A549 (cell line): ENCODE measurements at regions not wholly inside any gene's neighbourhood (a gene's known extent, or its start where the extent isn't known, plus 50 kb on each side); places are given as distances from the start of the nearest gene placed in this dataset.

Source experiments
- ATAC-seq, 2 experiments: fragments of 200-7000 bp in 1 of 2; fragments of >200 bp in 1 of 2; cut with Nextera tagmentation in 1 of 2; cut with Tn5 transposase in 1 of 2; 3 replicates each; pipeline versions ENCODE4 v1.8.0 to v1.9.1; 2018 to 2020; ENCODE audit warnings: mild to moderate bottlenecking in 1 of 2, moderate library complexity in 1 of 2
- CTCF ChIA-PET: fragments of 300-600 bp; sonication (Branson Sonifier 250); formaldehyde crosslinking; extraction: SDS; loops from one replicate; lab custom pipeline; 2021; ENCODE audit warnings: antibody characterized with exemption, inconsistent platforms; lab: Yijun Ruan, JAX
- POLR2A ChIA-PET: fragments of 350-600 bp; formaldehyde crosslinking; extraction: SDS; loops from one replicate; lab custom pipeline; 2021; ENCODE audit warnings: antibody characterized with exemption, inconsistent platforms; lab: Yijun Ruan, JAX
- DNase-seq, 2 experiments: peaks; one replicate each; pipeline versions ENCODE4 v3.0.0 to v3.0.0-alpha.2; 2011 to 2016; ENCODE audit warnings: low read depth in 1 of 2, low spot score in 1 of 2
- FAIRE-seq: peaks from 2 replicates; lab custom pipeline; 2011; peaks lifted over from hg19 to GRCh38; lab: Jason Lieb, UNC
- H3K27ac ChIP-seq, 2 experiments: fragments of >200 bp; sonication (Bioruptor Twin); formaldehyde crosslinking; 3 replicates each; pipeline ENCODE4 v1.5.1; 2016 to 2017
- H3K4me1 ChIP-seq: fragments of >200 bp; sonication (Bioruptor Twin); formaldehyde crosslinking; 3 replicates; pipeline ENCODE4 v1.6.1; 2016
- H3K4me2 ChIP-seq: fragments of >200 bp; sonication (Bioruptor Twin); formaldehyde crosslinking; 3 replicates; pipeline ENCODE4 v1.6.1; 2016
- H3K4me3 ChIP-seq: fragments of >200 bp; sonication (Bioruptor Twin); formaldehyde crosslinking; 3 replicates; pipeline ENCODE4 v1.5.1; 2016
- H3K9me3 ChIP-seq: fragments of >200 bp; sonication (Bioruptor Twin); formaldehyde crosslinking; 3 replicates; pipeline ENCODE4 v1.6.1; 2016
- BHLHE40 ChIP-seq: IDR thresholded peaks from 2 replicates; pipeline ENCODE4 v1.6.1; 2012; ENCODE audit warnings: low read depth, low read length, inconsistent platforms
- CBX8 ChIP-seq: fragments of 200-600 bp; sonication (generic); IDR thresholded peaks from 2 replicates; pipeline ENCODE4 v1.6.1; 2016
- CEBPB ChIP-seq, 2 experiments: fragments of >200 bp in 1 of 2; sonication (Bioruptor Twin) in 1 of 2; formaldehyde crosslinking in 1 of 2; IDR thresholded peaks; 2 replicates each; pipeline ENCODE4 v1.6.1; 2012 to 2016
- CHD4 ChIP-seq: fragments of 200-600 bp; sonication (generic); IDR thresholded peaks from 2 replicates; pipeline ENCODE4 v1.6.1; 2016; ENCODE audit warnings: antibody characterized with exemption, mild to moderate bottlenecking, borderline replicate concordance
- EHF ChIP-seq: fragments of 250-450 bp; sonication (Bioruptor Pico); IDR thresholded peaks from 2 replicates; pipeline ENCODE4 v1.5.0; 2020; ENCODE audit warnings: mild to moderate bottlenecking
- ESRRA ChIP-seq: fragments of 150-350 bp; IDR thresholded peaks from 2 replicates; pipeline ENCODE4 v1.6.1; 2014; ENCODE audit warnings: mild to moderate bottlenecking, low read length, borderline replicate concordance
- FOSB ChIP-seq: fragments of 250-450 bp; sonication (Bioruptor Pico); IDR thresholded peaks from 2 replicates; pipeline ENCODE4 v1.5.0; 2020; ENCODE audit warnings: mild to moderate bottlenecking, moderate library complexity
- FOXS1 ChIP-seq: fragments of 250-450 bp; sonication (Bioruptor Pico); IDR thresholded peaks from 2 replicates; pipeline ENCODE4 v1.5.0; 2020; ENCODE audit warnings: mild to moderate bottlenecking, moderate library complexity
- GATA3 ChIP-seq: IDR thresholded peaks from 2 replicates; pipeline ENCODE4 v1.6.1; 2012; ENCODE audit warnings: borderline replicate concordance
- HDAC2 ChIP-seq: fragments of 200-600 bp; sonication (generic); IDR thresholded peaks from 2 replicates; pipeline ENCODE4 v1.6.1; 2016
- HOXB13 ChIP-seq: fragments of 250-450 bp; sonication (Bioruptor Pico); IDR thresholded peaks from 2 replicates; pipeline ENCODE4 v1.5.0; 2020; ENCODE audit warnings: low read depth, mild to moderate bottlenecking, moderate library complexity
- JUN ChIP-seq, 2 experiments: fragments of >200 bp; sonication (Bioruptor Twin); formaldehyde crosslinking; IDR thresholded peaks; 2 replicates in 1 of 2; 3 replicates in 1 of 2; pipeline ENCODE4 v1.6.1; 2016 to 2017
- JUNB ChIP-seq: fragments of >200 bp; sonication (Bioruptor Twin); formaldehyde crosslinking; IDR thresholded peaks from 2 replicates; pipeline ENCODE4 v1.6.1; 2016
- MAFK ChIP-seq: fragments of 450-650 bp; IDR thresholded peaks from 2 replicates; pipeline ENCODE4 v1.6.1; 2014; ENCODE audit not compliant: partially characterized antibody
- NR3C1 ChIP-seq: fragments of >200 bp; sonication (Bioruptor Twin); formaldehyde crosslinking; IDR thresholded peaks from 3 replicates; pipeline ENCODE4 v1.6.1; 2017
- POLR2AphosphoS2 ChIP-seq: conservative IDR thresholded peaks from 2 replicates; pipeline ENCODE4 v1.6.1; 2012; ENCODE audit warnings: low read length, improper control_type of control experiment, inconsistent platforms
- RARB ChIP-seq: fragments of 250-450 bp; sonication (Bioruptor Pico); IDR thresholded peaks from 2 replicates; pipeline ENCODE4 v1.8.0; 2021; ENCODE audit warnings: mild to moderate bottlenecking, moderate library complexity
- RNF2 ChIP-seq: fragments of 200-600 bp; sonication (generic); IDR thresholded peaks from 2 replicates; pipeline ENCODE4 v1.6.1; 2016; ENCODE audit warnings: low read depth, mild to moderate bottlenecking, antibody characterized with exemption, moderate library complexity, borderline replicate concordance
- TP53 ChIP-seq: fragments of 250-450 bp; sonication (Bioruptor Pico); IDR thresholded peaks from 2 replicates; pipeline ENCODE4 v1.5.0; 2021; ENCODE audit warnings: mild to moderate bottlenecking, moderate library complexity
- ZC3H11A ChIP-seq: fragments of 450-650 bp; IDR thresholded peaks from 2 replicates; pipeline ENCODE4 v1.6.1; 2014; ENCODE audit warnings: antibody characterized with exemption, mild to moderate bottlenecking
- ZFP36 ChIP-seq: fragments of 450-650 bp; IDR thresholded peaks from 2 replicates; pipeline ENCODE4 v1.6.1; 2014; ENCODE audit warnings: borderline replicate concordance; ENCODE audit not compliant: partially characterized antibody
- WGBS: methylation state at CpG from one replicate; pipeline ENCODE4 v1.1.6; 2017; ENCODE audit errors: missing lambda C conversion rate; 5-methylcytosine and 5-hydroxymethylcytosine counted together
- TF ChIP-seq, protein P1 (sequence below): fragments of >200 bp; sonication (Bioruptor Twin); formaldehyde crosslinking; IDR thresholded peaks from 3 replicates; pipeline ENCODE4 v1.5.1; 2016
- TF ChIP-seq, protein P2 (sequence below): IDR thresholded peaks from 2 replicates; pipeline ENCODE4 v1.6.1; 2012
- TF ChIP-seq, protein P3 (sequence below): IDR thresholded peaks from 2 replicates; pipeline ENCODE4 v1.6.1; 2012; ENCODE audit warnings: low read depth, borderline replicate concordance
- TF ChIP-seq, protein P4 (sequence below): fragments of 250-450 bp; sonication (Bioruptor Pico); IDR thresholded peaks from 2 replicates; pipeline ENCODE4 v1.5.0; 2020; ENCODE audit warnings: low read depth, mild to moderate bottlenecking, moderate library complexity
- TF ChIP-seq, protein P5 (sequence below): fragments of 150-350 bp; IDR thresholded peaks from 2 replicates; pipeline ENCODE4 v1.6.1; 2014; ENCODE audit warnings: low read depth, mild to moderate bottlenecking, low read length
- TF ChIP-seq, protein P6 (sequence below): fragments of >200 bp; sonication (Bioruptor Twin); formaldehyde crosslinking; IDR thresholded peaks from 2 replicates; pipeline ENCODE4 v1.6.1; 2016
- TF ChIP-seq, protein P7 (sequence below): fragments of 450-650 bp; IDR thresholded peaks from 2 replicates; pipeline ENCODE4 v1.6.1; 2014; ENCODE audit warnings: antibody characterized with exemption
- TF ChIP-seq, protein P8 (sequence below): fragments of 200-600 bp; sonication (generic); IDR thresholded peaks from 2 replicates; pipeline ENCODE4 v1.6.1; 2016; ENCODE audit warnings: antibody characterized with exemption, mild to moderate bottlenecking, moderate library complexity

DNA sequence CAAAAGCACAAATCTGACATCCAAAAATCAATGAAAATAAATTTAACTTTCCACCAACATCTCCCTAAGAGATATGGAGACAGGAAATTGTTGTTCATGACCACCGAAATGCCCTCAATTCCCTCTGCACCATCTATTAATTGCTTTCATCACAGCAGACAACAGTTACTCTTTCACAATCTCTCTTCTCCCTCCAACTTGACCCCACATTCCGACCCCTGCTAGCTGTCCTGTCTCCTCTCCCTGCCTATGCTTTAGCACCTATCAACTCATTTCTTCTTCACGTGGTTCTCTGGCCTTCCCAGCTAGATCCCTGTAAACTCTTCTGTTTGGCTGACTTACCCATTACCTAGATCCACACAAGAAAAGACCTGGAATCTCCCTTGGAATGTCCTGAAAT, 173.9 kb upstream of the ADAMTS9 start:
- no peak for FAIRE-seq
- no peak overlapping the region for H3K4me3 ChIP-seq
- H3K4me2 ChIP-seq: no peak overlapping the region
- POLR2A ChIA-PET: no interaction called here
- DNase-seq: no peak
- WGBS: 0% methylated on average over 3 of the region's 3 CpGs
- H3K27ac ChIP-seq: no peak overlapping the region
- H3K4me1 ChIP-seq: no peaks in the 10 kb centered on the region
- no peaks in the 10 kb centered on the region for H3K9me3 ChIP-seq
- CTCF ChIA-PET: no interaction called here
- TF ChIP-seq, protein P1, sequence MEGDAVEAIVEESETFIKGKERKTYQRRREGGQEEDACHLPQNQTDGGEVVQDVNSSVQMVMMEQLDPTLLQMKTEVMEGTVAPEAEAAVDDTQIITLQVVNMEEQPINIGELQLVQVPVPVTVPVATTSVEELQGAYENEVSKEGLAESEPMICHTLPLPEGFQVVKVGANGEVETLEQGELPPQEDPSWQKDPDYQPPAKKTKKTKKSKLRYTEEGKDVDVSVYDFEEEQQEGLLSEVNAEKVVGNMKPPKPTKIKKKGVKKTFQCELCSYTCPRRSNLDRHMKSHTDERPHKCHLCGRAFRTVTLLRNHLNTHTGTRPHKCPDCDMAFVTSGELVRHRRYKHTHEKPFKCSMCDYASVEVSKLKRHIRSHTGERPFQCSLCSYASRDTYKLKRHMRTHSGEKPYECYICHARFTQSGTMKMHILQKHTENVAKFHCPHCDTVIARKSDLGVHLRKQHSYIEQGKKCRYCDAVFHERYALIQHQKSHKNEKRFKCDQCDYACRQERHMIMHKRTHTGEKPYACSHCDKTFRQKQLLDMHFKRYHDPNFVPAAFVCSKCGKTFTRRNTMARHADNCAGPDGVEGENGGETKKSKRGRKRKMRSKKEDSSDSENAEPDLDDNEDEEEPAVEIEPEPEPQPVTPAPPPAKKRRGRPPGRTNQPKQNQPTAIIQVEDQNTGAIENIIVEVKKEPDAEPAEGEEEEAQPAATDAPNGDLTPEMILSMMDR: no peak
- TF ChIP-seq, protein P2, sequence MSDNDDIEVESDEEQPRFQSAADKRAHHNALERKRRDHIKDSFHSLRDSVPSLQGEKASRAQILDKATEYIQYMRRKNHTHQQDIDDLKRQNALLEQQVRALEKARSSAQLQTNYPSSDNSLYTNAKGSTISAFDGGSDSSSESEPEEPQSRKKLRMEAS: no peak
- TF ChIP-seq POLR2AphosphoS2: no peak
- TF ChIP-seq, protein P3, sequence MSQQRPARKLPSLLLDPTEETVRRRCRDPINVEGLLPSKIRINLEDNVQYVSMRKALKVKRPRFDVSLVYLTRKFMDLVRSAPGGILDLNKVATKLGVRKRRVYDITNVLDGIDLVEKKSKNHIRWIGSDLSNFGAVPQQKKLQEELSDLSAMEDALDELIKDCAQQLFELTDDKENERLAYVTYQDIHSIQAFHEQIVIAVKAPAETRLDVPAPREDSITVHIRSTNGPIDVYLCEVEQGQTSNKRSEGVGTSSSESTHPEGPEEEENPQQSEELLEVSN: no peak
- TF ChIP-seq FOXS1 (CRISPR knock-in tag): no peak
- TF ChIP-seq, protein P4, sequence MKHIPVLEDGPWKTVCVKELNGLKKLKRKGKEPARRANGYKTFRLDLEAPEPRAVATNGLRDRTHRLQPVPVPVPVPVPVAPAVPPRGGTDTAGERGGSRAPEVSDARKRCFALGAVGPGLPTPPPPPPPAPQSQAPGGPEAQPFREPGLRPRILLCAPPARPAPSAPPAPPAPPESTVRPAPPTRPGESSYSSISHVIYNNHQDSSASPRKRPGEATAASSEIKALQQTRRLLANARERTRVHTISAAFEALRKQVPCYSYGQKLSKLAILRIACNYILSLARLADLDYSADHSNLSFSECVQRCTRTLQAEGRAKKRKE (CRISPR knock-in tag): no peak
- TF ChIP-seq FOSB (CRISPR knock-in tag): no peak
- no peak for TF ChIP-seq MAFK
- TF ChIP-seq GATA3: no peak
- no peak for TF ChIP-seq BHLHE40
- no peak for TF ChIP-seq TP53
- no peak for TF ChIP-seq ZC3H11A
- TF ChIP-seq, protein P5, sequence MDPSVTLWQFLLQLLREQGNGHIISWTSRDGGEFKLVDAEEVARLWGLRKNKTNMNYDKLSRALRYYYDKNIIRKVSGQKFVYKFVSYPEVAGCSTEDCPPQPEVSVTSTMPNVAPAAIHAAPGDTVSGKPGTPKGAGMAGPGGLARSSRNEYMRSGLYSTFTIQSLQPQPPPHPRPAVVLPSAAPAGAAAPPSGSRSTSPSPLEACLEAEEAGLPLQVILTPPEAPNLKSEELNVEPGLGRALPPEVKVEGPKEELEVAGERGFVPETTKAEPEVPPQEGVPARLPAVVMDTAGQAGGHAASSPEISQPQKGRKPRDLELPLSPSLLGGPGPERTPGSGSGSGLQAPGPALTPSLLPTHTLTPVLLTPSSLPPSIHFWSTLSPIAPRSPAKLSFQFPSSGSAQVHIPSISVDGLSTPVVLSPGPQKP: no peak
- TF ChIP-seq HOXB13 (CRISPR knock-in tag): no peak
- no peak for TF ChIP-seq CBX8
- TF ChIP-seq HDAC2: no peak
- no peak for TF ChIP-seq JUNB
- no peak for ATAC-seq

DNA sequence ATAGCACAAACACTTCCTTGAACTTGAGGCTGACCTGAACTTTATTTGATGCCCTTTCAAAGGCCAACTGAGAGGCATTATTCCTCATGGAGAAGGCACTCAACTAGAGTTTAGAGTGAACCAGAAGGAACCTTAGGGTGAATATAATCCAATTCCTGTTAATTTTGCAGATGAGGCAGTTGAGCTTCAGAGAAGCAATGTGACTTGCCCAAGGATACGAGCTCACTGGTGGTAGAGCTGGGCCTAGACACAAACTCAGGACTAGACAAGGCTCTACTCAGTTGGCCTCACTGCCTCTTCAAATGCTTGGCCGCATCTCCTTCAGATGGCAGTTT, 172.7 kb upstream of the ADAMTS9 start:
- CTCF ChIA-PET: no interaction called here
- 43% methylated on average over 2 of the region's 2 CpGs for WGBS
- FAIRE-seq: no peak
- no peak for TF ChIP-seq EHF (CRISPR knock-in tag)
- no peak for TF ChIP-seq ESRRA
- TF ChIP-seq, protein P6, sequence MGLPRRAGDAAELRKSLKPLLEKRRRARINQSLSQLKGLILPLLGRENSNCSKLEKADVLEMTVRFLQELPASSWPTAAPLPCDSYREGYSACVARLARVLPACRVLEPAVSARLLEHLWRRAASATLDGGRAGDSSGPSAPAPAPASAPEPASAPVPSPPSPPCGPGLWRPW: no peak
- TF ChIP-seq RARB (CRISPR knock-in tag): no peak
- TF ChIP-seq NR3C1: no peak
- no peak for TF ChIP-seq CHD4
- TF ChIP-seq FOSB (CRISPR knock-in tag): no peak
- no peak for TF ChIP-seq RNF2
- TF ChIP-seq HDAC2: no peak
- TF ChIP-seq, protein P7, sequence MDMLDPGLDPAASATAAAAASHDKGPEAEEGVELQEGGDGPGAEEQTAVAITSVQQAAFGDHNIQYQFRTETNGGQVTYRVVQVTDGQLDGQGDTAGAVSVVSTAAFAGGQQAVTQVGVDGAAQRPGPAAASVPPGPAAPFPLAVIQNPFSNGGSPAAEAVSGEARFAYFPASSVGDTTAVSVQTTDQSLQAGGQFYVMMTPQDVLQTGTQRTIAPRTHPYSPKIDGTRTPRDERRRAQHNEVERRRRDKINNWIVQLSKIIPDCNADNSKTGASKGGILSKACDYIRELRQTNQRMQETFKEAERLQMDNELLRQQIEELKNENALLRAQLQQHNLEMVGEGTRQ: no peak
- TF ChIP-seq, protein P8, sequence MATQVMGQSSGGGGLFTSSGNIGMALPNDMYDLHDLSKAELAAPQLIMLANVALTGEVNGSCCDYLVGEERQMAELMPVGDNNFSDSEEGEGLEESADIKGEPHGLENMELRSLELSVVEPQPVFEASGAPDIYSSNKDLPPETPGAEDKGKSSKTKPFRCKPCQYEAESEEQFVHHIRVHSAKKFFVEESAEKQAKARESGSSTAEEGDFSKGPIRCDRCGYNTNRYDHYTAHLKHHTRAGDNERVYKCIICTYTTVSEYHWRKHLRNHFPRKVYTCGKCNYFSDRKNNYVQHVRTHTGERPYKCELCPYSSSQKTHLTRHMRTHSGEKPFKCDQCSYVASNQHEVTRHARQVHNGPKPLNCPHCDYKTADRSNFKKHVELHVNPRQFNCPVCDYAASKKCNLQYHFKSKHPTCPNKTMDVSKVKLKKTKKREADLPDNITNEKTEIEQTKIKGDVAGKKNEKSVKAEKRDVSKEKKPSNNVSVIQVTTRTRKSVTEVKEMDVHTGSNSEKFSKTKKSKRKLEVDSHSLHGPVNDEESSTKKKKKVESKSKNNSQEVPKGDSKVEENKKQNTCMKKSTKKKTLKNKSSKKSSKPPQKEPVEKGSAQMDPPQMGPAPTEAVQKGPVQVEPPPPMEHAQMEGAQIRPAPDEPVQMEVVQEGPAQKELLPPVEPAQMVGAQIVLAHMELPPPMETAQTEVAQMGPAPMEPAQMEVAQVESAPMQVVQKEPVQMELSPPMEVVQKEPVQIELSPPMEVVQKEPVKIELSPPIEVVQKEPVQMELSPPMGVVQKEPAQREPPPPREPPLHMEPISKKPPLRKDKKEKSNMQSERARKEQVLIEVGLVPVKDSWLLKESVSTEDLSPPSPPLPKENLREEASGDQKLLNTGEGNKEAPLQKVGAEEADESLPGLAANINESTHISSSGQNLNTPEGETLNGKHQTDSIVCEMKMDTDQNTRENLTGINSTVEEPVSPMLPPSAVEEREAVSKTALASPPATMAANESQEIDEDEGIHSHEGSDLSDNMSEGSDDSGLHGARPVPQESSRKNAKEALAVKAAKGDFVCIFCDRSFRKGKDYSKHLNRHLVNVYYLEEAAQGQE: no peak
- TF ChIP-seq CEBPB (IDR thresholded peaks at IDR 0.05): no peak
- TF ChIP-seq ZFP36: no peak
- TF ChIP-seq, protein P4 (CRISPR knock-in tag): no peak
- TF ChIP-seq JUN (IDR thresholded peaks at IDR 0.05): no peak

More for the DNA sequence above, 172.7 kb upstream of the ADAMTS9 start:
- no peak for ATAC-seq
- no peak for DNase-seq
- POLR2A ChIA-PET: no interaction called here
- Histone ChIP-seq H3K4me3 (no peak overlapping the region), H3K4me1 (no peaks in the 10 kb centered on the region), H3K27ac (no peak overlapping the region), H3K4me2 (no peak overlapping the region), H3K9me3 (no peaks in the 10 kb centered on the region)
